PFSK-1 (cell line): ENCODE measurements at regions not wholly inside any gene's neighbourhood (a gene's known extent, or its start where the extent isn't known, plus 50 kb on each side); places are given as distances from the start of the nearest gene placed in this dataset.

ENCODE experiments used
- POLR2AphosphoS5 ChIP-seq: IDR thresholded peaks from 2 replicates; pipeline ENCODE4 v1.6.1; 2012; ENCODE audit warnings: low read depth, mild to moderate bottlenecking, control low read depth, low read length, moderate library complexity
- SIN3A ChIP-seq: IDR thresholded peaks from 2 replicates; pipeline ENCODE4 v1.6.1; 2012; ENCODE audit warnings: mild to moderate bottlenecking, low read length, moderate library complexity, borderline replicate concordance; ENCODE audit not compliant: insufficient read depth
- TAF1 ChIP-seq: IDR thresholded peaks from 2 replicates; pipeline ENCODE4 v1.6.1; 2012; ENCODE audit warnings: low read length, control low read depth, borderline replicate concordance; ENCODE audit not compliant: insufficient read depth

- no peak for TF ChIP-seq POLR2AphosphoS5
- TF ChIP-seq TAF1: no peak
- no peak for TF ChIP-seq SIN3A
Measured at GRCh38 chr3:65284546-65284945, 596.7 kb upstream of the ADAMTS9 start.
